ENCODE measurements at regions not wholly inside any gene's neighbourhood (a gene's known extent, or its start where the extent isn't known, plus 50 kb on each side); places are given as distances from the start of the nearest gene placed in this dataset.

DNA sequence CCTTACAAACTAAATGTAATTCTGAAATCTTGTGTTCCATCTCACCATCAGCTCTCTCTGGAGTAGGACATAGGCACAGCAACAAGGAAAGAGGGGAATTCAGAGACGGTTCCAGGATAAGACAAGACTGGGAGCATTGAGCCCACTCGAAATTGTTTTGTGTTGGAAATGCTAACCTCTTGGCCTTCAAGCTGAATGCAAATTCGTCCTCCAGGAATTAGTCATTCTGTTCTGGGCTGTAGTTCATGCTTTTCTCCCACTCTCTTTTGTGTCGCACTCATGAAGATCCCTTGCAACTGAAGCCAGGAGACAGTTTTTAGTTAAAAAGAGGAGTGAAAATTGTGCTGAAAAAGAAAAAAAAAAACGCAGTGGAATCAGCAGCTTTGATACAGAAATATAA lies 121.7 kb upstream of the SEMA6A start:
- no peaks in the 10 kb centered on the region for H3F3A ChIP-seq (replicated peaks; ENCODE audit: low read depth)
- no peak overlapping the region for H3K4me3 ChIP-seq
- H3K27ac Mint-ChIP-seq = peak overlapping the region; percentile 25
- H2AFZ ChIP-seq = no peak overlapping the region
- H3K36me3 Mint-ChIP-seq (ENCODE audit: low read depth) = peaks cover 7% of the 10 kb centered on the region
- H3K4me1 ChIP-seq (ENCODE audit: insufficient read depth) = peaks cover 24% of the 10 kb centered on the region
- H3K9me3 Mint-ChIP-seq = peaks cover 3% of the 10 kb centered on the region; the same call in 2 of the 3 replicates
- H3K4me3 Mint-ChIP-seq = no peak overlapping the region
- no peaks in the 10 kb centered on the region for H3K79me2 ChIP-seq (replicated peaks; ENCODE audit: insufficient read depth)
- H3K36me3 ChIP-seq (ENCODE audit: insufficient read depth) = no peaks in the 10 kb centered on the region
- peak overlapping the region; percentile 20 for H3K27ac ChIP-seq (ENCODE audit: low read depth)
- peaks cover 23% of the 10 kb centered on the region for H3K4me1 Mint-ChIP-seq
- H3K4me2 ChIP-seq = 0 out of 2 replicates have a peak overlapping the region, but pooled peaks have one; percentile 9
- DNase-seq (ENCODE audit: low spot score) = peak; percentile 54
- no peaks in the 10 kb centered on the region for H3K9me2 ChIP-seq (ENCODE audit: insufficient read depth)
- no peaks in the 10 kb centered on the region for H4K20me1 ChIP-seq (replicated peaks; ENCODE audit: insufficient read depth)
- TF ChIP-seq STAT1 (IDR thresholded peaks at IDR 0.05; ENCODE audit: unreplicated experiment) (no peak), CREB1 (CRISPR knock-in tag; IDR thresholded peaks at IDR 0.05; ENCODE audit: low read depth) (no peak), ZNF114 (CRISPR knock-in tag; IDR thresholded peaks at IDR 0.05) (no peak), EZH2phosphoT487 (IDR thresholded peaks at IDR 0.05; ENCODE audit: unreplicated experiment) (no peak)
- TF ChIP-seq, protein P1, sequence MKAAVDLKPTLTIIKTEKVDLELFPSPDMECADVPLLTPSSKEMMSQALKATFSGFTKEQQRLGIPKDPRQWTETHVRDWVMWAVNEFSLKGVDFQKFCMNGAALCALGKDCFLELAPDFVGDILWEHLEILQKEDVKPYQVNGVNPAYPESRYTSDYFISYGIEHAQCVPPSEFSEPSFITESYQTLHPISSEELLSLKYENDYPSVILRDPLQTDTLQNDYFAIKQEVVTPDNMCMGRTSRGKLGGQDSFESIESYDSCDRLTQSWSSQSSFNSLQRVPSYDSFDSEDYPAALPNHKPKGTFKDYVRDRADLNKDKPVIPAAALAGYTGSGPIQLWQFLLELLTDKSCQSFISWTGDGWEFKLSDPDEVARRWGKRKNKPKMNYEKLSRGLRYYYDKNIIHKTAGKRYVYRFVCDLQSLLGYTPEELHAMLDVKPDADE (IDR thresholded peaks at IDR 0.05) = no peak
- TF ChIP-seq, protein P2, sequence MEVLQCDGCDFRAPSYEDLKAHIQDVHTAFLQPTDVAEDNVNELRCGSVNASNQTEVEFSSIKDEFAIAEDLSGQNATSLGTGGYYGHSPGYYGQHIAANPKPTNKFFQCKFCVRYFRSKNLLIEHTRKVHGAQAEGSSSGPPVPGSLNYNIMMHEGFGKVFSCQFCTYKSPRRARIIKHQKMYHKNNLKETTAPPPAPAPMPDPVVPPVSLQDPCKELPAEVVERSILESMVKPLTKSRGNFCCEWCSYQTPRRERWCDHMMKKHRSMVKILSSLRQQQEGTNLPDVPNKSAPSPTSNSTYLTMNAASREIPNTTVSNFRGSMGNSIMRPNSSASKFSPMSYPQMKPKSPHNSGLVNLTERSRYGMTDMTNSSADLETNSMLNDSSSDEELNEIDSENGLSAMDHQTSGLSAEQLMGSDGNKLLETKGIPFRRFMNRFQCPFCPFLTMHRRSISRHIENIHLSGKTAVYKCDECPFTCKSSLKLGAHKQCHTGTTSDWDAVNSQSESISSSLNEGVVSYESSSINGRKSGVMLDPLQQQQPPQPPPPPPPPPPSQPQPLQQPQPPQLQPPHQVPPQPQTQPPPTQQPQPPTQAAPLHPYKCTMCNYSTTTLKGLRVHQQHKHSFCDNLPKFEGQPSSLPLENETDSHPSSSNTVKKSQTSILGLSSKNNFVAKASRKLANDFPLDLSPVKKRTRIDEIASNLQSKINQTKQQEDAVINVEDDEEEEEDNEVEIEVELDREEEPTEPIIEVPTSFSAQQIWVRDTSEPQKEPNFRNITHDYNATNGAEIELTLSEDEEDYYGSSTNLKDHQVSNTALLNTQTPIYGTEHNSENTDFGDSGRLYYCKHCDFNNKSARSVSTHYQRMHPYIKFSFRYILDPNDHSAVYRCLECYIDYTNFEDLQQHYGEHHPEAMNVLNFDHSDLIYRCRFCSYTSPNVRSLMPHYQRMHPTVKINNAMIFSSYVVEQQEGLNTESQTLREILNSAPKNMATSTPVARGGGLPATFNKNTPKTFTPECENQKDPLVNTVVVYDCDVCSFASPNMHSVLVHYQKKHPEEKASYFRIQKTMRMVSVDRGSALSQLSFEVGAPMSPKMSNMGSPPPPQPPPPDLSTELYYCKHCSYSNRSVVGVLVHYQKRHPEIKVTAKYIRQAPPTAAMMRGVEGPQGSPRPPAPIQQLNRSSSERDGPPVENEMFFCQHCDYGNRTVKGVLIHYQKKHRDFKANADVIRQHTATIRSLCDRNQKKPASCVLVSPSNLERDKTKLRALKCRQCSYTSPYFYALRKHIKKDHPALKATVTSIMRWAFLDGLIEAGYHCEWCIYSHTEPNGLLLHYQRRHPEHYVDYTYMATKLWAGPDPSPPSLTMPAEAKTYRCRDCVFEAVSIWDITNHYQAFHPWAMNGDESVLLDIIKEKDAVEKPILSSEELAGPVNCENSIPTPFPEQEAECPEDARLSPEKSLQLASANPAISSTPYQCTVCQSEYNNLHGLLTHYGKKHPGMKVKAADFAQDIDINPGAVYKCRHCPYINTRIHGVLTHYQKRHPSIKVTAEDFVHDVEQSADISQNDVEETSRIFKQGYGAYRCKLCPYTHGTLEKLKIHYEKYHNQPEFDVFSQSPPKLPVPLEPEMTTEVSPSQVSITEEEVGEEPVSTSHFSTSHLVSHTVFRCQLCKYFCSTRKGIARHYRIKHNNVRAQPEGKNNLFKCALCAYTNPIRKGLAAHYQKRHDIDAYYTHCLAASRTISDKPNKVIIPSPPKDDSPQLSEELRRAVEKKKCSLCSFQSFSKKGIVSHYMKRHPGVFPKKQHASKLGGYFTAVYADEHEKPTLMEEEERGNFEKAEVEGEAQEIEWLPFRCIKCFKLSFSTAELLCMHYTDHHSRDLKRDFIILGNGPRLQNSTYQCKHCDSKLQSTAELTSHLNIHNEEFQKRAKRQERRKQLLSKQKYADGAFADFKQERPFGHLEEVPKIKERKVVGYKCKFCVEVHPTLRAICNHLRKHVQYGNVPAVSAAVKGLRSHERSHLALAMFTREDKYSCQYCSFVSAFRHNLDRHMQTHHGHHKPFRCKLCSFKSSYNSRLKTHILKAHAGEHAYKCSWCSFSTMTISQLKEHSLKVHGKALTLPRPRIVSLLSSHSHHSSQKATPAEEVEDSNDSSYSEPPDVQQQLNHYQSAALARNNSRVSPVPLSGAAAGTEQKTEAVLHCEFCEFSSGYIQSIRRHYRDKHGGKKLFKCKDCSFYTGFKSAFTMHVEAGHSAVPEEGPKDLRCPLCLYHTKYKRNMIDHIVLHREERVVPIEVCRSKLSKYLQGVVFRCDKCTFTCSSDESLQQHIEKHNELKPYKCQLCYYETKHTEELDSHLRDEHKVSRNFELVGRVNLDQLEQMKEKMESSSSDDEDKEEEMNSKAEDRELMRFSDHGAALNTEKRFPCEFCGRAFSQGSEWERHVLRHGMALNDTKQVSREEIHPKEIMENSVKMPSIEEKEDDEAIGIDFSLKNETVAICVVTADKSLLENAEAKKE (CRISPR knock-in tag; IDR thresholded peaks at IDR 0.05) = no peak
- H3K27me3 Mint-ChIP-seq (ENCODE audit: insufficient read depth, low read depth, poor library complexity) = peaks cover 2% of the 10 kb centered on the region
- H3K27me3 ChIP-seq (ENCODE audit: insufficient read depth) = no peaks in the 10 kb centered on the region
- ATAC-seq = peak; percentile 75

Data from GM23338 (cell line).